Neural cell (in vitro differentiated cells): ENCODE measurements at regions not wholly inside any gene's neighbourhood (a gene's known extent, or its start where the extent isn't known, plus 50 kb on each side); places are given as distances from the start of the nearest gene placed in this dataset.

Source experiments
- H2AFZ ChIP-seq: fragments of 200-600, 300-800 bp; sonication (generic), shearing (Covaris generic); 2 replicates; pipeline ENCODE4 v1.6.0; 2014; ENCODE audit warnings: low read depth, mild to moderate bottlenecking, antibody characterized with exemption, low read length, moderate library complexity
- H3F3A ChIP-seq: fragments of 200-600 bp; shearing (Covaris generic); 2 replicates; pipeline ENCODE4 v1.6.1; 2016; ENCODE audit warnings: mild to moderate bottlenecking, moderate library complexity, mixed read lengths, antibody characterized with exemption, low read length; ENCODE audit not compliant: insufficient read depth, poor library complexity, severe bottlenecking
- H3K27ac ChIP-seq: fragments of 200-600, 300-800 bp; sonication (generic), shearing (Covaris generic); 2 replicates; pipeline ENCODE4 v1.5.1; 2014; ENCODE audit warnings: mild to moderate bottlenecking, low read length, moderate library complexity
- H3K27me3 ChIP-seq: fragments of 300-800, 200-600 bp; sonication (generic), shearing (Covaris generic); 2 replicates; pipeline ENCODE4 v1.6.0; 2014; ENCODE audit warnings: mild to moderate bottlenecking, low read depth, low read length, moderate library complexity; ENCODE audit not compliant: insufficient read depth
- H3K36me3 ChIP-seq: fragments of 300-800, 200-600 bp; sonication (generic), shearing (Covaris generic); 2 replicates; pipeline ENCODE4 v1.5.1; 2014; ENCODE audit warnings: mild to moderate bottlenecking, antibody characterized with exemption, low read length, moderate library complexity; ENCODE audit not compliant: insufficient read depth
- H3K4me2 ChIP-seq: fragments of 300-800, 200-600 bp; sonication (generic), shearing (Covaris generic); 2 replicates; pipeline ENCODE4 v1.6.0; 2014; ENCODE audit warnings: mild to moderate bottlenecking, low read length
- H3K4me3 ChIP-seq: fragments of 300-800, 200-600 bp; sonication (generic), shearing (Covaris generic); 2 replicates; pipeline ENCODE4 v1.5.1; 2014; ENCODE audit warnings: mild to moderate bottlenecking, low read length, moderate library complexity
- H3K79me2 ChIP-seq: fragments of 200-600 bp; shearing (Covaris generic); replicated peaks from 2 replicates; pipeline ENCODE4 v1.6.0; 2014; ENCODE audit warnings: mild to moderate bottlenecking, low read length, moderate library complexity; ENCODE audit not compliant: insufficient read depth
- H3K9ac ChIP-seq: fragments of 300-800, 200-600 bp; sonication (generic), shearing (Covaris generic); 2 replicates; pipeline ENCODE4 v1.6.1; 2016; ENCODE audit warnings: mild to moderate bottlenecking, low read length, mixed read lengths
- H3K9me2 ChIP-seq: fragments of 200-600 bp; shearing (Covaris generic); 2 replicates; pipeline ENCODE4 v1.6.1; 2016; ENCODE audit warnings: mild to moderate bottlenecking, low read length, mixed read lengths; ENCODE audit not compliant: insufficient read depth
- H3K9me3 ChIP-seq: fragments of 200-600, 300-800 bp; sonication (generic), shearing (Covaris generic); 2 replicates; pipeline ENCODE4 v1.6.1; 2016; ENCODE audit warnings: mild to moderate bottlenecking, mixed run types, low read length, moderate library complexity, mixed read lengths
- H4K20me1 ChIP-seq: fragments of 200-600 bp; shearing (Covaris generic); 2 replicates; pipeline ENCODE4 v1.6.1; 2016; ENCODE audit warnings: mild to moderate bottlenecking, mixed run types; ENCODE audit not compliant: insufficient read depth
- EP300 ChIP-seq: fragments of 450-650 bp; conservative IDR thresholded peaks from 2 replicates; pipeline ENCODE4 v1.6.1; 2014; ENCODE audit warnings: antibody characterized with exemption, mild to moderate bottlenecking, moderate library complexity; ENCODE audit not compliant: poor library complexity, severe bottlenecking
- EZH2 ChIP-seq: fragments of 200-600, 300-800 bp; shearing (Covaris generic), sonication (generic); IDR thresholded peaks from 2 replicates; pipeline ENCODE4 v1.6.1; 2014; ENCODE audit warnings: antibody characterized with exemption, low read length, borderline replicate concordance, mild to moderate bottlenecking; ENCODE audit not compliant: insufficient read depth, poor library complexity, severe bottlenecking
- MXI1 ChIP-seq: fragments of 450-650 bp; conservative IDR thresholded peaks from 2 replicates; pipeline ENCODE4 v1.6.1; 2014; ENCODE audit warnings: antibody characterized with exemption, mild to moderate bottlenecking; ENCODE audit not compliant: poor library complexity, severe bottlenecking
- POLR2AphosphoS5 ChIP-seq: IDR thresholded peaks from 2 replicates; pipeline ENCODE4 v1.6.1; 2012
- RAD21 ChIP-seq: fragments of 450-650 bp; conservative IDR thresholded peaks from 2 replicates; pipeline ENCODE4 v1.6.1; 2014; ENCODE audit warnings: antibody characterized with exemption, mild to moderate bottlenecking, moderate library complexity
- SMC3 ChIP-seq: fragments of 450-650 bp; conservative IDR thresholded peaks from 2 replicates; pipeline ENCODE4 v1.6.1; 2014; ENCODE audit warnings: antibody characterized with exemption, mild to moderate bottlenecking, moderate library complexity; ENCODE audit not compliant: poor library complexity
- TAF1 ChIP-seq: IDR thresholded peaks from 2 replicates; pipeline ENCODE4 v1.6.1; 2012; ENCODE audit warnings: low read depth
- TF ChIP-seq, protein P1 (sequence below): fragments of 450-650 bp; IDR thresholded peaks from 2 replicates; pipeline ENCODE4 v1.5.1; 2014; ENCODE audit warnings: antibody characterized with exemption, mild to moderate bottlenecking, moderate library complexity; ENCODE audit not compliant: poor library complexity, severe bottlenecking
- TF ChIP-seq, protein P2 (sequence below): IDR thresholded peaks from 2 replicates; pipeline ENCODE4 v1.6.1; 2012; ENCODE audit warnings: borderline replicate concordance

DNA sequence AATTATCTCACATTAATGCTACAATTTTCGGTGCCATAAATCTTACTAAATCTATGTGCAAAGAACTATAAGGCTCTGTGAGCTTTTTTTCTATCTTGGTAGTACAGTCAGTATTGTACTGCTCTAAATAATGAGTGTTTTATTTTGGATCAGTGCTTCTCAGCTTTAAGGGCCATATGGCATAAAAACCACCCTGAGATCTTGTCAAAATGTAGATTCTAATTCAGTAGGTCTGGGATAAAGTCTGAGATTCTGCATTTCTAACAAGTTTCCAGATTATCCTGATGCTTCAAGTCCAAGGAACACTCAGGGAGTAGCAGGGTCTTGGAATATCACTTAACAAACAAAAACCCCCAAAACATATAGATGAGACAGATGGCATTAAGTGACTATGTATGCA, 486.5 kb downstream of the GRXCR1 start:
- Histone ChIP-seq H3K4me2 (no peak overlapping the region), H2AFZ (no peak overlapping the region), H3K9ac (no peak overlapping the region), H3K9me3 (no peaks in the 10 kb centered on the region), H3K36me3 (no peaks in the 10 kb centered on the region), H3K27me3 (no peaks in the 10 kb centered on the region), H3K4me3 (no peak overlapping the region), H3K79me2 (no peaks in the 10 kb centered on the region), H3K27ac (no peak overlapping the region), H4K20me1 (no peaks in the 10 kb centered on the region), H3F3A (no peaks in the 10 kb centered on the region), H3K9me2 (no peaks in the 10 kb centered on the region)
- TF ChIP-seq POLR2AphosphoS5 (no peak), EZH2 (no peak), RAD21 (no peak), SMC3 (no peak), EP300 (no peak), TAF1 (no peak), MXI1 (no peak)
- TF ChIP-seq, protein P1, sequence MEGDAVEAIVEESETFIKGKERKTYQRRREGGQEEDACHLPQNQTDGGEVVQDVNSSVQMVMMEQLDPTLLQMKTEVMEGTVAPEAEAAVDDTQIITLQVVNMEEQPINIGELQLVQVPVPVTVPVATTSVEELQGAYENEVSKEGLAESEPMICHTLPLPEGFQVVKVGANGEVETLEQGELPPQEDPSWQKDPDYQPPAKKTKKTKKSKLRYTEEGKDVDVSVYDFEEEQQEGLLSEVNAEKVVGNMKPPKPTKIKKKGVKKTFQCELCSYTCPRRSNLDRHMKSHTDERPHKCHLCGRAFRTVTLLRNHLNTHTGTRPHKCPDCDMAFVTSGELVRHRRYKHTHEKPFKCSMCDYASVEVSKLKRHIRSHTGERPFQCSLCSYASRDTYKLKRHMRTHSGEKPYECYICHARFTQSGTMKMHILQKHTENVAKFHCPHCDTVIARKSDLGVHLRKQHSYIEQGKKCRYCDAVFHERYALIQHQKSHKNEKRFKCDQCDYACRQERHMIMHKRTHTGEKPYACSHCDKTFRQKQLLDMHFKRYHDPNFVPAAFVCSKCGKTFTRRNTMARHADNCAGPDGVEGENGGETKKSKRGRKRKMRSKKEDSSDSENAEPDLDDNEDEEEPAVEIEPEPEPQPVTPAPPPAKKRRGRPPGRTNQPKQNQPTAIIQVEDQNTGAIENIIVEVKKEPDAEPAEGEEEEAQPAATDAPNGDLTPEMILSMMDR = no peak
- TF ChIP-seq, protein P2, sequence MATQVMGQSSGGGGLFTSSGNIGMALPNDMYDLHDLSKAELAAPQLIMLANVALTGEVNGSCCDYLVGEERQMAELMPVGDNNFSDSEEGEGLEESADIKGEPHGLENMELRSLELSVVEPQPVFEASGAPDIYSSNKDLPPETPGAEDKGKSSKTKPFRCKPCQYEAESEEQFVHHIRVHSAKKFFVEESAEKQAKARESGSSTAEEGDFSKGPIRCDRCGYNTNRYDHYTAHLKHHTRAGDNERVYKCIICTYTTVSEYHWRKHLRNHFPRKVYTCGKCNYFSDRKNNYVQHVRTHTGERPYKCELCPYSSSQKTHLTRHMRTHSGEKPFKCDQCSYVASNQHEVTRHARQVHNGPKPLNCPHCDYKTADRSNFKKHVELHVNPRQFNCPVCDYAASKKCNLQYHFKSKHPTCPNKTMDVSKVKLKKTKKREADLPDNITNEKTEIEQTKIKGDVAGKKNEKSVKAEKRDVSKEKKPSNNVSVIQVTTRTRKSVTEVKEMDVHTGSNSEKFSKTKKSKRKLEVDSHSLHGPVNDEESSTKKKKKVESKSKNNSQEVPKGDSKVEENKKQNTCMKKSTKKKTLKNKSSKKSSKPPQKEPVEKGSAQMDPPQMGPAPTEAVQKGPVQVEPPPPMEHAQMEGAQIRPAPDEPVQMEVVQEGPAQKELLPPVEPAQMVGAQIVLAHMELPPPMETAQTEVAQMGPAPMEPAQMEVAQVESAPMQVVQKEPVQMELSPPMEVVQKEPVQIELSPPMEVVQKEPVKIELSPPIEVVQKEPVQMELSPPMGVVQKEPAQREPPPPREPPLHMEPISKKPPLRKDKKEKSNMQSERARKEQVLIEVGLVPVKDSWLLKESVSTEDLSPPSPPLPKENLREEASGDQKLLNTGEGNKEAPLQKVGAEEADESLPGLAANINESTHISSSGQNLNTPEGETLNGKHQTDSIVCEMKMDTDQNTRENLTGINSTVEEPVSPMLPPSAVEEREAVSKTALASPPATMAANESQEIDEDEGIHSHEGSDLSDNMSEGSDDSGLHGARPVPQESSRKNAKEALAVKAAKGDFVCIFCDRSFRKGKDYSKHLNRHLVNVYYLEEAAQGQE = no peak

DNA sequence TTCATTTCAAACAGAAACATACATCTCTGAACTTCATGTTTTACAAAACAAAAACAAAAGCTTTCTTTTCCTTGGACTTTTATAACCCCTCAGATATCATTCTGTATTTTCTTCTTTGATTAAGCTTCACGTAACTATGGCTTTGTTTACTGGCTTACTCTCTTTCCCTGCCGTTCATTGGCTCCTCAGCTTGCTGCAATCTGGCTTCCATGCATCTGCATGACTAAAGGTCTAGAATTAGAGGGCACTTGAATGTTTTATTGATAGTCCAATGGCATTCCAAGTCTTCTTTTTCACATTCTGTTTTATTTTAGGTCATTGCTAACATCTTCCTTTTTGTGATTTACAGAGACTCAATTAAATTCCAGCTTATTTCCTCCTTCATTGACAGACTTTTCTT, 487.6 kb downstream of the GRXCR1 start:
- H3K27me3 ChIP-seq = no peaks in the 10 kb centered on the region
- no peak overlapping the region for H2AFZ ChIP-seq
- H3K9ac ChIP-seq = no peak overlapping the region
- H3K4me2 ChIP-seq = no peak overlapping the region
- no peaks in the 10 kb centered on the region for H3K36me3 ChIP-seq
- TF ChIP-seq, protein P2 = no peak
- no peak for TF ChIP-seq POLR2AphosphoS5
- TF ChIP-seq EZH2 = no peak
- TF ChIP-seq, protein P1 = no peak
- TF ChIP-seq SMC3 = no peak
- no peak for TF ChIP-seq TAF1
- TF ChIP-seq MXI1 = no peak
- TF ChIP-seq RAD21 = no peak
- no peak for TF ChIP-seq EP300
- H4K20me1 ChIP-seq = no peaks in the 10 kb centered on the region
- no peaks in the 10 kb centered on the region for H3F3A ChIP-seq
- no peak overlapping the region for H3K4me3 ChIP-seq
- H3K27ac ChIP-seq = no peak overlapping the region
- H3K9me3 ChIP-seq = no peaks in the 10 kb centered on the region
- H3K9me2 ChIP-seq = no peaks in the 10 kb centered on the region
- no peaks in the 10 kb centered on the region for H3K79me2 ChIP-seq
